Keratinocyte (primary cell): ENCODE measurements at regions not wholly inside any gene's neighbourhood (a gene's known extent, or its start where the extent isn't known, plus 50 kb on each side); places are given as distances from the start of the nearest gene placed in this dataset.
A peak's percentile ranks its signal among the peaks of the same experiment; 100 is the strongest.

Experiments used
- DNase-seq: peaks from one replicate; pipeline ENCODE4 v3.0.0-alpha.2; 2011; ENCODE audit warnings: low read depth, missing footprints, low spot score
- FAIRE-seq: peaks from 2 replicates; lab custom pipeline; 2011; peaks lifted over from hg19 to GRCh38; lab: Jason Lieb, UNC
- H2AFZ ChIP-seq: 2 replicates; pipeline ENCODE4 v1.6.0; 2012; ENCODE audit warnings: low read length, control low read depth, inconsistent platforms; ENCODE audit not compliant: control insufficient read depth
- H3K27ac ChIP-seq: 2 replicates; pipeline ENCODE4 v1.5.1; 2011; ENCODE audit warnings: low read length; ENCODE audit not compliant: control insufficient read depth, insufficient read depth
- H3K27me3 ChIP-seq: 3 replicates; pipeline ENCODE4 v1.6.0; 2011; ENCODE audit warnings: low read length; ENCODE audit not compliant: control insufficient read depth, insufficient read depth; ENCODE audit errors: extremely low read depth
- H3K36me3 ChIP-seq, 2 experiments: 2 replicates in 1 of 2; 3 replicates in 1 of 2; pipeline ENCODE4 v1.5.1; 2011; ENCODE audit warnings: low read length in 2 of 2, mild to moderate bottlenecking in 1 of 2; ENCODE audit not compliant: control insufficient read depth in 2 of 2, insufficient read depth in 2 of 2; ENCODE audit errors: extremely low read depth in 1 of 2
- H3K4me1 ChIP-seq: 3 replicates; pipeline ENCODE4 v1.5.1; 2011; ENCODE audit warnings: low read length; ENCODE audit not compliant: control insufficient read depth, insufficient read depth; ENCODE audit errors: extremely low read depth
- H3K4me2 ChIP-seq: 3 replicates; pipeline ENCODE4 v1.6.0; 2011; ENCODE audit warnings: low read depth, low read length; ENCODE audit not compliant: control insufficient read depth, insufficient read depth; ENCODE audit errors: extremely low read depth
- H3K4me3 ChIP-seq, 3 experiments: fragments of 200-600 bp in 1 of 3; sonication (generic) in 1 of 3; 2 replicates in 2 of 3; 3 replicates in 1 of 3; pipeline ENCODE4 v1.5.1; 2011 to 2016; ENCODE audit warnings: low read length in 3 of 3, mild to moderate bottlenecking in 3 of 3, control low read depth in 2 of 3, inconsistent platforms in 1 of 3, low read depth in 1 of 3, mixed read lengths in 1 of 3, mixed run types in 1 of 3, moderate library complexity in 1 of 3; ENCODE audit not compliant: control insufficient read depth in 2 of 3, insufficient read depth in 2 of 3; ENCODE audit errors: extremely low read depth in 1 of 3
- H3K79me2 ChIP-seq: 2 replicates; pipeline ENCODE4 v1.6.0; 2012; ENCODE audit warnings: low read length; ENCODE audit not compliant: control insufficient read depth, insufficient read depth
- H3K9ac ChIP-seq: 3 replicates; pipeline ENCODE4 v1.6.0; 2011; ENCODE audit warnings: low read length; ENCODE audit not compliant: control insufficient read depth, insufficient read depth; ENCODE audit errors: extremely low read depth
- H3K9me1 ChIP-seq: 3 replicates; pipeline ENCODE4 v1.6.0; 2011; ENCODE audit warnings: low read length; ENCODE audit not compliant: control insufficient read depth, insufficient read depth; ENCODE audit errors: extremely low read depth
- H3K9me3 ChIP-seq: 2 replicates; pipeline ENCODE4 v1.5.1; 2012; ENCODE audit warnings: low read depth, low read length; ENCODE audit not compliant: control insufficient read depth
- H4K20me1 ChIP-seq: 3 replicates; pipeline ENCODE4 v1.6.0; 2011; ENCODE audit warnings: low read length; ENCODE audit not compliant: control insufficient read depth, insufficient read depth; ENCODE audit errors: extremely low read depth
- CTCF ChIP-seq, 3 experiments: IDR thresholded peaks in 1 of 3; conservative IDR thresholded peaks in 1 of 3; optimal IDR thresholded peaks in 1 of 3; 2 replicates in 2 of 3; 3 replicates in 1 of 3; pipeline versions ENCODE3 to v1.5.1; 2011; ENCODE audit warnings: low read length in 3 of 3, mild to moderate bottlenecking in 3 of 3, moderate library complexity in 2 of 3, control low read depth in 1 of 3, inconsistent platforms in 1 of 3; ENCODE audit not compliant: insufficient read depth in 2 of 3; ENCODE audit errors: extremely low read depth in 1 of 3
- EZH2 ChIP-seq: IDR thresholded peaks from one replicate; pipeline ENCODE4 v1.6.1; 2012; ENCODE audit warnings: inconsistent platforms, mild to moderate bottlenecking, low read length, moderate library complexity
- dilution Hi-C: fragments of 300-500 bp; cut with MboI; formaldehyde crosslinking; loops from one replicate; pipeline ENCODE4 v1.7.0; 2020; ENCODE audit warnings: low sequenced_read_pairs; ENCODE audit not compliant: extremely low pct_ligation_motif_present

DNA sequence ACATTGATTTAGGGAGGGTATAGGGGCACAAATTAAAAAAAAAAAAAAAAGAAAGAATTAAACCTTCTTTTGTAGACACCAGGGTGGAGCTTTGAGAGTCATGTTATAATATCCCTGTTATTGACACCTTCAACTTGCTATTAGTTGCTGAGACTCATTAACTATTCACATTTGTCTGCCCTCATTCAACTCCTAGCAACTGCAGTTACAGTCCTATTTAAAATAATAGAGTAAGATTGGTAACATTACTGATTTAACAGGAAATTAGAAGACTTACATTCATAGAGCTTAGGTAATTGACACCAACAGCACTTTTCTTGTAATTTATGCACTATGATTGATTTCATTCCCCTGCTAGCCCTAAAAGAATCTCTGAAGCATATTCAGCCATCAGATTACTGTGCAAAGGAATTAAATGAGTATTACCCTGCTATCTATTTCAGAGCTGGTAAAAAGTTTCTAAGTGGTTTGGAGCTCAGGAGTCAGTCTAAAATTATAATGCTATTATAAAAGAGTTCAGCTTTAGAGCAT lies 148.8 kb upstream of the TBL1XR1 start:
- no peaks in the 10 kb centered on the region for H4K20me1 ChIP-seq
- no peak overlapping the region for H3K4me3 ChIP-seq
- peak overlapping the region; percentile 83 for H3K27ac ChIP-seq
- H2AFZ ChIP-seq = no peak overlapping the region
- FAIRE-seq (no peak), DNase-seq (no peak)
- no peak for TF ChIP-seq CTCF (optimal IDR thresholded peaks at IDR 0.05 in 1 of 3, IDR thresholded peaks at IDR 0.05 in 1 of 3, conservative IDR thresholded peaks at IDR 0.05 in 1 of 3; ENCODE audit: extremely low read depth in 1 of 3, insufficient read depth in 2 of 3, low read length in 3 of 3)
- TF ChIP-seq EZH2 = no peak
- peak overlapping the region; percentile 76 for H3K4me2 ChIP-seq
- dilution Hi-C loops = no loop called here
- H3K79me2 ChIP-seq = no peaks in the 10 kb centered on the region
- H3K27me3 ChIP-seq = no peaks in the 10 kb centered on the region
- H3K9me1 ChIP-seq = no peaks in the 10 kb centered on the region
- no peak overlapping the region for H3K9ac ChIP-seq
- H3K9me3 ChIP-seq = no peaks in the 10 kb centered on the region
- no peaks in the 10 kb centered on the region for H3K36me3 ChIP-seq
- H3K4me1 ChIP-seq = peaks cover 31% of the 10 kb centered on the region

- Histone ChIP-seq H3K79me2 (no peaks in the 10 kb centered on the region), H3K9ac (no peak overlapping the region), H4K20me1 (no peaks in the 10 kb centered on the region), H2AFZ (no peak overlapping the region), H3K4me1 (peaks cover 37% of the 10 kb centered on the region), H3K27me3 (no peaks in the 10 kb centered on the region), H3K27ac (no peak overlapping the region), H3K36me3 (no peaks in the 10 kb centered on the region), H3K9me3 (no peaks in the 10 kb centered on the region), H3K4me2 (no peak overlapping the region), H3K9me1 (no peaks in the 10 kb centered on the region), H3K4me3 (no peak overlapping the region)
- dilution Hi-C loops = no loop called here
- no peak for TF ChIP-seq EZH2
- TF ChIP-seq CTCF (optimal IDR thresholded peaks at IDR 0.05 in 1 of 3, IDR thresholded peaks at IDR 0.05 in 1 of 3, conservative IDR thresholded peaks at IDR 0.05 in 1 of 3; ENCODE audit: extremely low read depth in 1 of 3, insufficient read depth in 2 of 3, low read length in 3 of 3) = no peak
- FAIRE-seq (no peak), DNase-seq (no peak)
Observed at GRCh38 chr3:177346878-177347277, 149.6 kb upstream of the TBL1XR1 start.
